SK-N-MC (cell line): ENCODE measurements at regions not wholly inside any gene's neighbourhood (a gene's known extent, or its start where the extent isn't known, plus 50 kb on each side); places are given as distances from the start of the nearest gene placed in this dataset.

ENCODE experiments used
- EZH2 ChIP-seq: fragments of 200-600 bp; sonication (generic); IDR thresholded peaks from one replicate; pipeline ENCODE4 v1.6.1; 2017; ENCODE audit warnings: antibody characterized with exemption
- POLR2AphosphoS5 ChIP-seq: IDR thresholded peaks from 2 replicates; pipeline ENCODE4 v1.6.1; 2012; ENCODE audit warnings: mild to moderate bottlenecking, low read depth, low read length, borderline replicate concordance

GRCh38 chr12:59938190-59938962 is 342.5 kb downstream of the SLC16A7 start:
- no peak for TF ChIP-seq EZH2
- TF ChIP-seq POLR2AphosphoS5, result no peak
